ENCODE measurements at regions not wholly inside any gene's neighbourhood (a gene's known extent, or its start where the extent isn't known, plus 50 kb on each side); places are given as distances from the start of the nearest gene placed in this dataset.

GRCh38 chr4:18397681-18398390, 376.3 kb upstream of the LCORL start:
- dilution Hi-C loops (cut with MboI; ENCODE audit: extremely low pct_ligation_motif_present, low sequenced_read_pairs) (no loop called here), intact Hi-C loops (cut with micrococcal nuclease) (no loop called here)
- CTCF ChIA-PET, result interaction anchor here (0.8 to 1.7 kb wide), 3 partner anchors 12 to 581 kb away, joined by 3 to 6 read pairs (median 3); no protein-coding TSS in a partner anchor
- POLR2A ChIA-PET, result no interaction called here
- DNase-seq (ENCODE audit: low read depth, low spot score) (no peak), FAIRE-seq (no peak)
- no peak overlapping the region for H3K9ac ChIP-seq (replicated peaks; ENCODE audit: extremely low read depth, insufficient read depth, low read length)
- no peaks in the 10 kb centered on the region for H3K36me3 ChIP-seq (ENCODE audit: control insufficient read depth in 2 of 2, extremely low read depth in 1 of 2, insufficient read depth in 2 of 2, low read length in 2 of 2)
- H3K4me2 ChIP-seq (ENCODE audit: insufficient read depth, low read length), result no peak overlapping the region
- no TSS peak for BruUV-seq (replicated peaks)
- no peak overlapping the region for H3K27ac ChIP-seq (ENCODE audit: insufficient read depth, low read depth, low read length)
- H3K4me3 ChIP-seq (replicated peaks in 1 of 3; ENCODE audit: insufficient read depth in 1 of 3, low read depth in 1 of 3, low read length in 3 of 3), result no peak overlapping the region
- no peaks in the 10 kb centered on the region for H3K9me3 ChIP-seq (replicated peaks; ENCODE audit: control insufficient read depth, insufficient read depth, low read length)
- H3K4me1 ChIP-seq (ENCODE audit: control insufficient read depth, extremely low read depth, insufficient read depth, low read length), result no peaks in the 10 kb centered on the region
- no peaks in the 10 kb centered on the region for H4K20me1 ChIP-seq (replicated peaks; ENCODE audit: control insufficient read depth, extremely low read depth, insufficient read depth, low read length)
- H3K9me1 ChIP-seq (replicated peaks; ENCODE audit: control insufficient read depth, extremely low read depth, insufficient read depth, low read length), result no peaks in the 10 kb centered on the region
- no peaks in the 10 kb centered on the region for H3K79me2 ChIP-seq (ENCODE audit: control insufficient read depth, insufficient read depth, low read length)
- TF ChIP-seq MAX (IDR thresholded peaks at IDR 0.05; ENCODE audit: insufficient read depth, insufficient read length) (no peak), CTCF (IDR thresholded peaks at IDR 0.05; ENCODE audit: extremely low read depth in 1 of 2, insufficient read depth in 1 of 2, low read depth in 1 of 2, low read length in 2 of 2) (no peak), JUN (IDR thresholded peaks at IDR 0.05; ENCODE audit: borderline replicate concordance, insufficient read depth, insufficient read length, low read depth) (no peak), MYC (IDR thresholded peaks at IDR 0.05; ENCODE audit: low read depth, low read length) (no peak), EZH2 (IDR thresholded peaks at IDR 0.05; ENCODE audit: borderline replicate concordance, low read depth, low read length, severe bottlenecking) (no peak), POLR2AphosphoS5 (IDR thresholded peaks at IDR 0.05; ENCODE audit: insufficient read depth, low read depth, low read length) (no peak), FOS (IDR thresholded peaks at IDR 0.05; ENCODE audit: borderline replicate concordance, insufficient read depth, low read length) (no peak), GATA2 (IDR thresholded peaks at IDR 0.05; ENCODE audit: insufficient read depth, insufficient read length, low read depth, low read length) (no peak), POLR2A (IDR thresholded peaks at IDR 0.05; ENCODE audit: low read depth, low read length) (no peak)
- H3K27me3 ChIP-seq (ENCODE audit: control insufficient read depth in 2 of 2, insufficient read depth in 2 of 2, low read length in 2 of 2), result no peaks in the 10 kb centered on the region
- no peak overlapping the region for H2AFZ ChIP-seq (ENCODE audit: low read depth, low read length)

Data from endothelial cell of umbilical vein (primary cell).